ENCODE measurements at regions not wholly inside any gene's neighbourhood (a gene's known extent, or its start where the extent isn't known, plus 50 kb on each side); places are given as distances from the start of the nearest gene placed in this dataset.

- no peak for DNase-seq
These were observed 585.2 kb downstream of the HAO1 start for GRCh38 chr20:7355051-7355450.

- no peak for DNase-seq
These were observed 581.6 kb downstream of the HAO1 start for GRCh38 chr20:7358670-7359069.

- no peak for DNase-seq
These were observed 580.5 kb downstream of the HAO1 start for GRCh38 chr20:7359739-7360138.

DNA sequence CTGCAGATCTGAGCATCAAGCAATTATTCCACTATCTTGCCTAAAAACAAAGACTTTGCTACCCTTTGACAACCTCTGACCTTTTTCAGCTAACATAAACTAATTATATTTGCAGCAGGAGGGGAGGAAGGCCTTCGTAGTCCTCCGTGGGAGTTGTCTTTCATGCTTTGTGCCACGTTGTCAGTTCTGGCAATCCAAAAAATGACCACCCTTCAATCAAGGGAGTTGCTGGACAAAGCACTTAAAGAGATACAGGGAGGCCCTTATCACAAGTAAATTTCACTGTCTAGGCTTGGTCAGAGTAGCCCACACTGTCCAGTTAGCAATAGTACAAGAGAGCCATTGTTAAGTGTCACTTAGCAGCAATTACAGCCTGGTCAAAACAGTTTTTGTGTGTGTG, 578.9 kb downstream of the HAO1 start:
- DNase-seq: no peak

- DNase-seq: no peak
These were observed 578.3 kb downstream of the HAO1 start for GRCh38 chr20:7361931-7362330.

DNA sequence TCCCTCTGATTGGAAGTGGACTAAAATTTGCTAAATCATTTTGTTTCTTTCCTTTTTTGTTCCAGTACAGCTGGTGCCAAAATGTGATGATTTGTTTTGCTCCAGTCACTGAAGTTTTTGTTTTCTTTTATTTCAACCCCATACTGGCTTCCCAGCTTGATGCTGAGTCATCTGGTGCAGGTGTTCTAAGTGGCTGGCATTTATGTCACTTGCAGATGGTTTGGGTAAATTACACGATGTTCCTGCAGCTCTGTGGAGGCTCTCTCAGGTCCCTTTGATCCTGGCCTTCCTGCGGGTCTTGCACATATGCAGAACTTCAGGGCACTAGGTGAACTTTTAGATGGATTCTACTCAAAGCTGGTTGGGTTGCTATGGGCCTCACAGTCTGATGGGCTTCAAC, 577.7 kb downstream of the HAO1 start:
- DNase-seq: no peak

DNA sequence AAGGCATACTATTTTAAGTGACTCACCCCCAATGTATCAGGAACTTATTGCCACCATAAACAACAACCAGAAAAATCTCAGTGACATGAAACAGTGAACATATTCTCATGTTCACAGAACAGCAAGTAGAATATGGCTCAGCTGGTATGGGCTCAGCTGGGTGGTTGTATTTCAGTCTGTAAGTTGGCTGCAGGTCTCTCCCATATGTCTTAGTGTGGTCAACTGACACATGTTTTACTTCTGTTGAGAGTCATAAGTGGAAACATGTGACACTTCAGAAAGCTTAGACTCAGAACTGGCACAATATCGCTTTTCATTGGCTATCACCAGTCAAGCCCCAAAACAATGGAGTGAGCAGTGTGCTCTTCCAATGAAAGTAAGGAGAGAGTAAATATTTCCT, 574.1 kb downstream of the HAO1 start:
- DNase-seq: no peak

DNA sequence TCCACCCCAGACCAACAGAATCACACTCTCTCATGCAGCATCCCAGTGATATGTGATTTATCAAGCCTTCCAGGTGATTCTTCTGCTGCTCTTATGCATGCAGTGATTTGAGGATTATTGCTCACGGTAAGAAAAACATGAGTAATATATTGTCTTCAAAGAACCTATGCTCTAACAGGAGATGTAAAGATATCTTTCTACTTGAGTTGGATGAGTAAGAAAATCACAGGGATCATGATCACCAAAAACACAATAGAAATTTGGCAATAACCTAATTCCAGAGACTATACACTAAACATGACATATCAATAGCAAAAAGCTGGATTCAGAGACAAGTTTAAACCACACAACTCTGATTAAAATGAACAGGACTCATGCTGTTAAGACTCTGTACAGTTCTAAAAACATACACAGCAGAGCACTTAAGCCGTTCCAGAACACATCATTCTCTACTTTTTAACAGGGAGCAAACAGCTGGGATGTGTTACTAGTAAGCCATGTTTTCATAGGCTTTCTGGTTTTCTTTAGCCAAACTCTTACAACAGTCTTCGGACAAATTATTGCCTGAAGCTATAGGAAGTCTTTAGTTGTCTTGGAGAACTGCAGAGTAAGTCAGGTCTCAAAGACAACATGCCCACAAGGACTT, 568.6 kb downstream of the HAO1 start:
- no peak for DNase-seq

DNA sequence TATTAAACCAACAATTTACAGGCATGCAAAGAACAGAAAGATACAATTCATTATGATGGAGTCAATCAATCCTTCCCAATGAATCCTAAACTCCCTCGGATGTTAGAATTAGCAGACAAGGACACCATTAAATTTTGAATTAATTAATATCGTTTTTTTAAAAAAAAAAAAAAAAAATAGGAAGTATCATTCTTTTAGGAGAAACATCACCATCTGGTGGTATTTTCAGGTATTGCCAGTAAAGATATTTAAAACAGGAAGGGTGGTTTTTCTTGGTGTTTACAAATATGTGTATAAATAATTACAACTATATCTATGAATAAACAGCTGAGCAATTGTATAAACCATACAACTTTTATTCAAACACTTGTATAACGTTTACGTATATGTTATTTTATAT, 564.4 kb downstream of the HAO1 start:
- DNase-seq: peak; percentile 19

DNA sequence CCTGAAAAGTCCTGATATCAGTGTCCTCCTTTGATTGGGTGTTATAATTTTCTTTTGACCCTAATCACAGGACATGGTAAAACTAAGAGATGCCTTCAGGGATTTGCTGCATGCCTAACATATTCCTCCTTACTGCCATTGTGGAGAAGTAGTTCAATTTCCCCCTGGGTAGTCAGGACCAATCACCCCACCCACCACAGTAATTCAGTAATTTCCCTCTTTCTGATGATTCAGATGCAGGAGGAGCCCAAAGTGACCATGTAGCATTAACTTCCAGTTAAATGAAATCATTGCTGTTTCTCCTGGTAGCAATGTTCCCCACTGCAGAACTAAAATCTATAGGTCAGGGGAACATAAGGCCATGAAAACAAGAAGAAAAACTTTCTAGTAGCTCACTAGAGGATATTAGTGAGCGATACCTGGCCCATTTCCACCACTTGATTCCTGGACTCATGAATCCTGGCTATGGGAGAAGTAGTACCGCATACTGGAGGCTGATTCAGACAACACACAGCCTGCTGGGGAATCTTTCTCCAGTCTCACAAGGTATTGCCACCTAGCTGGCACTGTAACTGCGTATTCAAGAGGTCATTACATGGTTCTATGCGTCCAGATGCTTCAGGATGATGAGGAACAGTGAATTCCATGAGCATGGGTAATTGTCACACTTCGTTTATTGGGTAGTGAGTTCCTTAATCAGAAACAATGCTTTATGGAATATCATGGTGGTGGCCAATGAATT, 561.2 kb downstream of the HAO1 start:
- DNase-seq: no peak

DNA sequence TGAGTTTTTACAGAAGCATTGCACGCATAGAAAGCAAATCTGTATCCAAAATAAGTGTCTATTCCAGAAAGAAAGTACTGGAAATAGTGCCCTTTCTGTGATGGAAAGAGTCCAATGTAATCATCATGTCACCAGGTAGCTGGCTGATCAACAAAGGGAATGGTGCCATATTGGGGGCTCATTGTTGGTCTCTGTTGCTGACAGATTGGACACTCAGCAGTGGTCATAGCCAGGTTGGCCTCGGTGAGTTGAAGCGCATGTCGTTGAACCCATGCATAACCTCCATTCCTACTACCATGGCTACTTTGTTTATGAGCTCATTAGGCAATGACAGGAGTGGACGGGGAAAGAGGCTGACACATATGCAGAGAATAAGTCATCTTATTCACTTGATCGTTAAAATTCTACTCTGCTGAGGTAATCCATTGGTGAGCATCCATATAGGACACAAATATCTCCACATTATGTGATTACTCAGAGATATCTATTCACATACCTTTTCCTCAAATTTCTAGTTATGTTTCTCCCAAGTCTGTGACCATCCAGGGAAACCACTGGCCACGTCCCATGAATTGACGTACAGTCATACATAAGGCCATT, 560.5 kb downstream of the HAO1 start:
- DNase-seq: no peak

- DNase-seq: no peak
These were observed 557.0 kb downstream of the HAO1 start for GRCh38 chr20:7383216-7383615.

GRCh38 chr20:7387638-7388193, 552.5 kb downstream of the HAO1 start:
- no peak for DNase-seq

DNA sequence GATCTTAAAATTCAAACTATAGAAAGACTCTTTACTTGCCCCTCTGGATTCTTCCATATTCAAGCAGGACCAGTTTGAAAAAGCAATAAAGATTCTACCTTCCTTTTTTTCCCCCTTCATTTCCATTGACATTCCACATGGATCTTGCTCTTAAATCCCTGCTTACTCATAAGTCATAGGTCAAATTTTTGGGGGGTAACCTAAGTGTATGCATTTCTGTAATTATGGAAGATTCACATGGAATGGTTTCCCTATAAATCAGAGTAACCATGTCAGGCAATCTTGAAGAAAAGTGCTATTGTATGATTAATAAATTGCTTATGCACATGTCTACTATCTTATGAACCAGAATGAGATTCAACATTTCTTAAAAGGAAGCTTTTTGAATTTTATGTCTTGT, 551.0 kb downstream of the HAO1 start:
- peak; percentile 7 for DNase-seq

DNA sequence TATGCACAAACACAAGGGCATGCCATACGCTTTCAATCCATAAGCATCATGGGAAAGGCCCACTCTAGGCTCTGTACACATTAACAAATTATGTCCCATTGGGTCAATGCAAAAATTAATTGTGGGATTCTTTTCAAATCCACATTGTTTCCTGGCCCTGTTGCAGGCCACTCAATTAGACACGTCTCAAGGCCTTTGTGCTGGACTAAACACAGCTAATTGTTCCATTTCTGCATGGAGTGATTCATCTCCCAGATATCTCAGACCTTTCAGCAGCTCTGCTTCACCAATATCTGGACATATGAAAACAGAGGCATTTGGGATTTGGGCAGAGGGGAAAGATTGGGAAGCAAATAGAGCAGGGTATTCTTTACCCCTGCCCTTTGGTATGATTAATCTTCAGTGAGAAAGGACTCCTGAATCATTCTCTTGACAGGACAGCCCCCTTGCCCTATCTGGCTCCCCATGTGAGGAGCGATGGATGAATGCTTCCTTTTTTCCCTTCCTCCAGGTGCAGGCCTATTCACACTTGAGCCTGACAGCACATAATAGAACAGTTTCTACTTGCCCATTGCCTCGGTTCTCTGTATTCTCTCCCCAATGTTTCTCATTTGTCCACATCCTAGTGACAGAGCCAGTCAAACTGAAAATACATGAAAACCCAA, 547.6 kb downstream of the HAO1 start:
- DNase-seq: peak; percentile 27

DNA sequence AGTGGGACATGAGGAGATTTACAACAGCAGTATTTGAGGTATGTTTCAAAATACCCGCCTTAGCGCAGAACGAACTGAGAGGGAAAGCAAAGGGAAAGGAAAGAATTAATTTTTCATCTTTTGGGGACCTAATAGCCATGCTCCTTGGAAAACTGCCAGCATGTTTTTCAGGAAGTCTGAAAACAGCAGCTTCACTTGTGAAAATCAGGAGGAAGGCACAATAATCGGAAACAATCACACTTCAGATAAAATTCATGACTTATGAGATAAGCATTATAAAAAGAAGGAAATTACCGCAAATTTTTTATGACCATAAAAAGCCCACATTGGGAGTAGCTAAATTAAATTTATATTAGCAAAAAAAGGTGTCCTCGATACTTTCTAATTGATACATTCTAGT, 541.1 kb downstream of the HAO1 start:
- DNase-seq: no peak

- DNase-seq: no peak
These were observed 540.7 kb downstream of the HAO1 start for GRCh38 chr20:7399575-7399974.

- no peak for DNase-seq
These were observed 533.6 kb downstream of the HAO1 start for GRCh38 chr20:7406671-7407070.

DNA sequence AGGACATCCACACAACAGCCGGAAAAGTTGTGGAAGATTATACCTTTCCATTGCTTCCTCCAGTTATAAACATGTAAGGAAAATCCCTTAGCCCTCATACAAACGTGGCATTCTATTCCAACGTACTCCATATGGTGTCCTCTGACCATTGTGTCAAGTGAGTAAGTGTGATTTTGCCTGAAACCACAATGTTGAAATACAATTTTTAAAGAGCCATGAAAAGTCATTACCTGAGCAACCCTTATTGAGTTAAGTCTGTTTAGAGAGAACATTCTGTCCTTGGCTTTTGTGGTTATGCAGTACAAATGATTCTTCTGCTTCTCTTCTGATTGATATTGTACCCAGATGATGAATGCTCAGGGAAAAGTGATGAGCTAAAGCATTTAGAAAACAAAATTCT, 530.1 kb downstream of the HAO1 start:
- DNase-seq: no peak

GRCh38 chr20:7411075-7411474, 529.2 kb downstream of the HAO1 start:
- no peak for DNase-seq

DNA sequence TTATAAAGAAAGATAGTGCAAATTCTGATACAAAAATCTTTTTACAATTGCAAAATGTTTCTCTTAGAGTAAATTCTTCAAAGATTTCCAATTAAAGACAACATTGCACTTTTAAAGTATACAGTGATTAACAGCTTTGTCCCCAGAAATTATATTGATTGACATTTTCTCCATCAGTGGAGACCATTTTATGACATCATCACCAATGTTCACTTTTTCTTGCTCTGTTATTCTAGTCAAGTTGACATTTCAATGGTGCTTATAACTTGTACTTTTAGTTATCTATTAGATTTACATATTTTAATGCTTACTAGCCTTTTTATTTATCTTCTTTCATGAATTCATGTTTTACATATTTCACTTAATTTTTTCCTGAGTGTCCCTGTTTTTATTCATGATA, 524.8 kb downstream of the HAO1 start:
- DNase-seq: no peak

DNA sequence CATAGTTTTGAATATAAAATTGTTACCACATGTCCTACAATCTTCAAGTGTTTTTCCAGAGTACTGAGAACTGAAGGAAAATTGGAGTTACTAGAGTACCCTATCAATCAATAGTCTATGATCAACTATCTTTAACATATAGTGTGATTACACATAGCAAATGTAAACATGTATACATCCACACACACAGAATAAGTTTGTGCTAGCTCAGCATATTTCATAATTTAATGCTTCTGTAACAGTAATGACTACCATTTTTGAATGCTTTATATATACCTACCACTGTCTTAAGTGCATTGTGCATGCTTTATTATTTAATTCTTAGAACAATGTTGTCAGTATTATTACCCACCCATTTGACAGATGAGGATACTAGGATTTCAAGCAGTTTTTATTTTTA, 523.9 kb downstream of the HAO1 start:
- no peak for DNase-seq

DNA sequence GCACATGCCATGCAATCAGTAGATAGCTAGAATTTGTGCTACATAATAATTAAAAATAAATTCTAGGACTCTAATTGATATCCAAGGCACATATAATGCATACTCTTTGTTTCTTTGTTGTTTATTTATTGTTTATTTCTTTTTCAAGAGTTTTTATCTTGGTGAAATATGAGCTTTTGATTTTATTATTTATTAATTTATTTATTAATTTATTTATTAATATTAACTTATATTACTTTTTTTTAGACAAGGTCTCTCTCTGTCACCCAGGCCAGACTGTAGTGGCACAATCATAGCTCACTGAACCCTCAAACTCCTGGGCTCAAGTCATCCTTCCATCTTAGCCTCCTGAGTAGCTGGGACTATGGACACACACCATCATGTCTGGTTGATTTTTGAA, 519.9 kb downstream of the HAO1 start:
- DNase-seq: no peak
